ENCODE measurements at regions not wholly inside any gene's neighbourhood (a gene's known extent, or its start where the extent isn't known, plus 50 kb on each side); places are given as distances from the start of the nearest gene placed in this dataset.

GRCh38 chr11:95349345-95349942 lies 118.4 kb upstream of the SESN3 start:
- TF ChIP-seq EZH2 (IDR thresholded peaks at IDR 0.05; ENCODE audit: low read length, unreplicated experiment) (no peak), CTCF (conservative IDR thresholded peaks at IDR 0.05; ENCODE audit: low read depth, low read length) (no peak)
